Activated T-helper 1 cell treated with anti-CD3 and anti-CD28 coated beads, Interleukin-12 subunit alpha, Interleukin-12 subunit beta, Interleukin-2, Interleukin-4 antibody, amounts not matched to agents 30 ng/mL and 10 ng/mL and 1 ng/mL, durations not matched to agents 14 hours and 24 hours and 36 hours (primary cell): ENCODE measurements at regions not wholly inside any gene's neighbourhood (a gene's known extent, or its start where the extent isn't known, plus 50 kb on each side); places are given as distances from the start of the nearest gene placed in this dataset.
"Not testable (repeated sequence)": the region's sequence is repeated elsewhere in the genome, so short reads cannot be mapped to it uniquely, and the experiment has no call there.

ENCODE experiments used
- DNase-seq: peaks from one replicate; pipeline ENCODE4 v3.0.0; 2021; ENCODE audit warnings: low spot score
- H3K27ac Mint-ChIP-seq: one replicate; pipeline ENCODE4 v1.8.0; 2021; ENCODE audit warnings: mild to moderate bottlenecking, mixed read lengths
- H3K27me3 Mint-ChIP-seq: one replicate; pipeline ENCODE4 v1.8.0; 2022; ENCODE audit warnings: mild to moderate bottlenecking, moderate library complexity, mixed read lengths; ENCODE audit not compliant: insufficient read depth
- H3K36me3 Mint-ChIP-seq: one replicate; pipeline ENCODE4 v1.8.0; 2021; ENCODE audit warnings: low read depth, mixed read lengths
- H3K4me1 Mint-ChIP-seq: one replicate; pipeline ENCODE4 v1.8.0; 2021; ENCODE audit warnings: low read depth, mixed read lengths
- H3K4me3 Mint-ChIP-seq: one replicate; pipeline ENCODE4 v1.8.0; 2021; ENCODE audit warnings: mild to moderate bottlenecking, moderate library complexity, mixed read lengths
- H3K9me3 Mint-ChIP-seq: one replicate; pipeline ENCODE4 v1.8.0; 2021; ENCODE audit warnings: mixed read lengths
- intact Hi-C: fragments of 100-400 bp; cut with micrococcal nuclease; formaldehyde crosslinking; loops from one replicate; pipeline ENCODE4 v1.15.1; 2024

GRCh38 chr2:21860907-21861306 lies 737.1 kb downstream of the TDRD15 start:
- Mint-ChIP-seq H3K36me3 (no peaks in the 10 kb centered on the region), H3K9me3 (peaks cover 8% of the 10 kb centered on the region), H3K4me3 (no peak overlapping the region), H3K4me1 (no peaks in the 10 kb centered on the region), H3K27ac (no peak overlapping the region), H3K27me3 (no peaks in the 10 kb centered on the region)
- no peak for DNase-seq
- intact Hi-C loops: no loop called here

DNA sequence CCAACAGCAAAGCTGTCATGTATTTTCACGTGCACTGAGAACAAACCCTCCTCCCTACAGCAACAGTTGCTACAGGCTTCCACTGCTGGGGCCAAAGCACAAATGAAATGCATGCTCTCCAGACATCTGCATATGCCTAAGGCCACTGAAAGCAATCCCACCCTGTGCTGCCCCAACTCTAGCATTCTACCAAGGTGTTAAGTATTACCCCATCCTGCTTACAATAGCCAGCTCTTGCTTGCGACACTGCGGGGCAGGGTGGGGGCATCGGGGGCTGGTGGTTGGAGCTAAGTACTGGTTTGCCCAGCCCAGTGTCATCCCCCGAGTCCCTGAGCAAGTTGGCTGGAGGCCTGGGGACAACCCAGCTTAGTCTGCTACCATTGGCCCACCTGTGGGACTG lies 742.5 kb downstream of the TDRD15 start:
- Mint-ChIP-seq H3K27ac (no peak overlapping the region), H3K4me3 (no peak overlapping the region), H3K27me3 (no peaks in the 10 kb centered on the region), H3K9me3 (peaks cover 8% of the 10 kb centered on the region), H3K36me3 (no peaks in the 10 kb centered on the region), H3K4me1 (no peaks in the 10 kb centered on the region)
- intact Hi-C loops: no loop called here
- DNase-seq: no peak

DNA sequence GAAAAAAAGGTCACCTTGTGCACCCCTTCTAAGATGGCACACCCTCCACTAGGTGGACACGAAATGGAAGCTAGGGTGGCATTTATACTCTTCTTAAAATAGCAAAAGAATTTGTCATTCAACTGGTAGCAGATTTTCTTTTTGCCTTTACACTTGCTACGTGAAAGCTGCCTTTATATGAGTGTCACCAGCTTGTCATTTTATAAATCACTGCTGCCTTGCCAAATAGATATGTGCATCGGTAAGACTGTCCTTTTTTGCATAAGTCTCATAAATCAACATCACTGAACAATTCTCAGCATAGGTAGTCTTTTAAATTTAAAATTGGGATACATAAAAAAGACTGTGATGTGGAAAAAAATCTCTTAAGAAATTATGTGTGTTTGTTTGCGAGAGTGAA lies 764.1 kb downstream of the TDRD15 start:
- intact Hi-C loops: no loop called here
- no peak overlapping the region for H3K27ac Mint-ChIP-seq
- no peak overlapping the region for H3K4me3 Mint-ChIP-seq
- no peak for DNase-seq
- H3K9me3 Mint-ChIP-seq: peaks cover 26% of the 10 kb centered on the region
- no peaks in the 10 kb centered on the region for H3K27me3 Mint-ChIP-seq
- H3K36me3 Mint-ChIP-seq: no peaks in the 10 kb centered on the region
- H3K4me1 Mint-ChIP-seq: no peaks in the 10 kb centered on the region

DNA sequence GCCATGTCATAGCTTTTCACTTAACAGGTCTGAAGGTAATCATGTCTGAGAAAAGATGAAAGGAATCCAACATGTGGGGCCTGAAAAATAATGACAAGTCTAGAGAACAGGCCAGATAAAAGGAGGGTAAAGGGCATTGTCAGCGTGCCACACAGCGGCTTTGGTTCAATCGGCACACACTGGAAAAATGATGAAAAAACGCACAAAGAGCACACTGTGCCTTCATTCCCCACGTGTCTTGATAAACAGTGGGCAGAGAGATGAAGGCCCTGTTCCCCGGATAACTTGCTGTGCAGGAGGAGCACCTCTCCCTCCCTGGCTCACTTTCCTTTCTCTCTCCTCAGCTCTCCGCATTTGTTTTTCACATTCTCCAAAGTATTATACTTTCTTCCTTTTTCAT lies 766.3 kb downstream of the TDRD15 start:
- intact Hi-C loops: no loop called here
- Mint-ChIP-seq H3K9me3 (peaks cover 26% of the 10 kb centered on the region), H3K27me3 (no peaks in the 10 kb centered on the region)

GRCh38 chr2:21890716-21891115 lies 766.9 kb downstream of the TDRD15 start:
- no peaks in the 10 kb centered on the region for H3K4me1 Mint-ChIP-seq
- intact Hi-C loops: no loop called here
- DNase-seq: no peak
- H3K9me3 Mint-ChIP-seq: peaks cover 23% of the 10 kb centered on the region
- no peak overlapping the region for H3K27ac Mint-ChIP-seq
- H3K36me3 Mint-ChIP-seq: no peaks in the 10 kb centered on the region
- no peak overlapping the region for H3K4me3 Mint-ChIP-seq
- H3K27me3 Mint-ChIP-seq: no peaks in the 10 kb centered on the region

More for the DNA sequence above, 766.3 kb downstream of the TDRD15 start:
- Mint-ChIP-seq H3K27ac (no peak overlapping the region), H3K4me3 (no peak overlapping the region), H3K4me1 (no peaks in the 10 kb centered on the region), H3K36me3 (no peaks in the 10 kb centered on the region)
- no peak for DNase-seq

DNA sequence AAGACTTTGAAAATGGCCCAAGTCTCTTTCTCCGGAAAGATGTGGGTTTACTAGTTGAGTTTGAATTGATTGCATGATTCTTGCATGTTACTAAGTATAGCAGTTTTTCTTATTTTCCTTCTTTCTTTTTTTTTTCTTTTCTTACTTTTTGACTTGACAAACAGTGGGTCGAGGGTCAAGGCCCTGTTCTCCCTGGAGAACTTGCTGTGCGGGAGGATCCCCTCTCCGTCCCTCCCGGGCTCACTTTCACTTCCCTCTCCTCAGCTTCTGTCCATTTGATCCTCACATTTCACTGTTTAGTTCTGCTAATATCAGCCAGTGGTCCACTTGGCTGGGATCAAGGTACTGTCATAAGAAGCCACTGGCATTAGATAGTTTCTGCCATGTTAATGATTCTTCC lies 767.4 kb downstream of the TDRD15 start:
- Mint-ChIP-seq H3K9me3 (peaks cover 18% of the 10 kb centered on the region), H3K27me3 (no peaks in the 10 kb centered on the region), H3K4me1 (no peaks in the 10 kb centered on the region), H3K27ac (no peak overlapping the region), H3K4me3 (no peak overlapping the region), H3K36me3 (no peaks in the 10 kb centered on the region)
- intact Hi-C loops: no loop called here
- DNase-seq: no peak

DNA sequence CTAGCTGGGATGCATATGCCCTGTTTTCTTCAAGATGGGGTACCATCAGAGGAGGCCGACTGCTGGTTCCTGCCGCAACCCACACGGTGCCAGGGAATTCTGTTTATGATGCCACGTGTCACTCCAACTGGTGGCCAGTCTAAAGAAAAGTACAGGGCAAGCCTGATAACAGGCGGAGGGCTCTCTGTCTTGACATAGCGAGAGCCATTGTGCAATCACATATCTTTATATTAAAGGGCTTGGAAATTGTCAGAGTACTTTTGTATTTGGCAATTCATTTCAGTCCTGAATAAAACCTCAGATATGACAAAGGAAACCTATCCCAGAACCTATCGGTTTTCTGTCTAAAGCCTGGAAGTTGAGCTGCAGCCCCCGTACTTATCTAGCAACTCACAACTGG lies 768.4 kb downstream of the TDRD15 start:
- intact Hi-C loops: no loop called here
- DNase-seq: no peak
- Mint-ChIP-seq H3K36me3 (no peaks in the 10 kb centered on the region), H3K27ac (no peak overlapping the region), H3K4me3 (no peak overlapping the region), H3K4me1 (no peaks in the 10 kb centered on the region), H3K27me3 (no peaks in the 10 kb centered on the region), H3K9me3 (peaks cover 12% of the 10 kb centered on the region)

- no peaks in the 10 kb centered on the region for H3K36me3 Mint-ChIP-seq
- no peak overlapping the region for H3K4me3 Mint-ChIP-seq
- H3K27me3 Mint-ChIP-seq: no peaks in the 10 kb centered on the region
- no peaks in the 10 kb centered on the region for H3K4me1 Mint-ChIP-seq
- H3K9me3 Mint-ChIP-seq: peaks cover 8% of the 10 kb centered on the region
- no peak for DNase-seq
- intact Hi-C loops: no loop called here
- H3K27ac Mint-ChIP-seq: no peak overlapping the region
These were observed 771.4 kb downstream of the TDRD15 start for GRCh38 chr2:21895200-21895599.

DNA sequence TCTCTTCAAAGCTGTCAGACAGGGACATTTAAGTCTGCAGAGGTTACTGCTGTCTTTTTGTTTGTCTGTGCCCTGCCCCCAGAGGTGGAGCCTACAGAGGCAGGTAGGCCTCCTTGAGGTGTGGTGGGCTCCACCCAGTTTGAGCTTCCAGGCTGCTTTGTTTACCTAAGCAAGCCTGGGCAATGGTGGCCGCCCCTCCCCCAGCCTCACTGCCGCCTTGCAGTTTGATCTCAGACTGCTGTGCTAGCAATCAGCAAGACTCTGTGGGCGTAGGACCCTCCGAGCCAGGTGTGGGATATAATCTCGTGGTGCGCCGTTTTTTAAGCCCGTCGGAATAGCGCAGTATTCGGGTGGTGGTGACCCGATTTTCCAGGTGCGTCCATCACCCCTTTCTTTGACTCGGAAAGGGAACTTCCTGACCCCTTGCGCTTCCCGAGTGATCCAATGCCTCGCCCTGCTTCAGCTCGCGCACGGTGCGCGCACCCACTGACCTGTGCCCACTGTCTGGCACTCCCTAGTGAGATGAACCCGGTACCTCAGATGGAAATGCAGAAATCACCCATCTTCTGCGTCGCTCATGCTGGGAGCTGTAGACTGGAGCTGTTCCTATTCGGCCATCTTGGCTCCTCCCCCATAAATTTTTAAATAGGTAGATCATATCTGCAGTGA lies 785.1 kb downstream of the TDRD15 start:
- H3K4me1 Mint-ChIP-seq, H3K27ac Mint-ChIP-seq, intact Hi-C loops, H3K4me3 Mint-ChIP-seq, H3K36me3 Mint-ChIP-seq, DNase-seq, H3K27me3 Mint-ChIP-seq: not testable (repeated sequence)
- H3K9me3 Mint-ChIP-seq: peaks cover 13% of the 10 kb centered on the region

DNA sequence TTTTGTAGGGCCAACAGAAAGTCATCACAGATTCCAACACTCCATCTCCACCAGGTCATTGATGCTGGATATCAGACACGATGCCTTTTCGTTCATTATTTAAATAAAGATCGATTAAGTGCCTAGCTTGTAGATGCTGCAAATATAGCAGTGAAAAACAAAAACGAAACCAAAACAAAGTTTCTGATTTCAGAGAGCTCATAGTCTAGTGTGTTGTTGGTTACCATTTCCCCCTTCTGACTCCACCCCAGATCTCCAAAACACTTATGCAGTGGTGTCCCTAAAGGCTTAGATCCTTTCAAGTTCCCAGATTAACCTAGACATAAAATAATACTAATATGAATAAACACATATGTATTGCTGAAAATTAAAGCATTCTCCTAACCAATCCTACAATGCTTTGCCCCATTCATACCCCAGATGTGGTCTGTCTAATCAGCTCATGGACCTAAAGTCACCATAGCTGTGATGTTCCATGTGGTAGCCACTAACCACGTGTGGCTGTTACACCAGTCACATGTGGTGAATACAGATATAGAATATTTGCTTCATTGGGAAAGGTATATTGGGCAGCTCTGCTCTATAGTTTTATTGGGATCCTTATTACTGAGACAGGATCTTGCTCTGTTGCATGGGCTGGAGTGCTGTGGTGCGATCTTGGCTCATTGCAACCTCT lies 787.2 kb downstream of the TDRD15 start:
- no peak for DNase-seq
- intact Hi-C loops: no loop called here
- Mint-ChIP-seq H3K9me3 (peaks cover 13% of the 10 kb centered on the region), H3K4me3 (no peak overlapping the region), H3K36me3 (no peaks in the 10 kb centered on the region), H3K27me3 (no peaks in the 10 kb centered on the region), H3K27ac (no peak overlapping the region), H3K4me1 (no peaks in the 10 kb centered on the region)

DNA sequence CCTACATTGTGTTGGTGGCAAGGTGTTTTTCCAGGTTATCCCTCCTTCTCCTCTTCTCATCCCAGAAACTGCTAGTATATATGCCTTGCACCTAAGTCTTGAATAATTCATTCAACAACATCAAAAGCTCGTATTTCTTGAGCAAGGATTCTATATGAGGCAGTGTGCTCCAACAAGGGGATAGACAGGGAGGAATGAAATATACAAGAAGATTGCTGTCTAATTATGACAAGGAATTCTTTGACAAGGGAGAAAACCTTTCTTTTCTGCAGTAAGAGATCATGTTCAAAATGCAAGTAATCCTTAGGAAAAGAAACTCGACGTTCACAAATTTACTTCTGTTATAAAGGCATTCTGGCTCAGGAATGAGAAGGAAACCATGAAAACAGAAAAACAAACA lies 788.6 kb downstream of the TDRD15 start:
- intact Hi-C loops: no loop called here
- Mint-ChIP-seq H3K36me3 (no peaks in the 10 kb centered on the region), H3K4me1 (no peaks in the 10 kb centered on the region)

DNA sequence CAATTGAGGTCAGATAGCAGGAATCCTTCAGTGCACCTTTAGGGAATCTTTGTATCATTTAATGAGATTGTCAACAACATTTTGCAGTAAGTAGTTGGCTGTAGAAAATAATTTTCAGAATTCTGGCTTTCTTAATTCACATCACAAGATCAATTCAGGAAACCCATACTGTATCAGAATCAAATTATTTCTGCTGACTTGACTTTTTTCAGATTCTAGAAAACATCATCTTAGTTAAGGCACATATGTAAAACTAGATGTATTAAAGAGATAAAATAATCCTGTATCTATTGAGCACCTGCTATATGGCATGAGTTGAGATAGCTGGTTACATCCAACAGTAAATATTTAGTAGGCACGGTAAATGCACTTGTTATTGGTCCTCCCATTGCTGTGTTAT lies 791.4 kb downstream of the TDRD15 start:
- no peak for DNase-seq
- Mint-ChIP-seq H3K27ac (no peak overlapping the region), H3K27me3 (no peaks in the 10 kb centered on the region), H3K9me3 (peaks cover 13% of the 10 kb centered on the region), H3K4me1 (no peaks in the 10 kb centered on the region), H3K36me3 (no peaks in the 10 kb centered on the region), H3K4me3 (no peak overlapping the region)
- intact Hi-C loops: no loop called here

More for the DNA sequence above, 788.6 kb downstream of the TDRD15 start:
- DNase-seq: no peak
- no peak overlapping the region for H3K27ac Mint-ChIP-seq
- H3K27me3 Mint-ChIP-seq: no peaks in the 10 kb centered on the region
- H3K4me3 Mint-ChIP-seq: no peak overlapping the region
- H3K9me3 Mint-ChIP-seq: peaks cover 13% of the 10 kb centered on the region

GRCh38 chr2:21916934-21917522 lies 793.3 kb downstream of the TDRD15 start:
- no peaks in the 10 kb centered on the region for H3K36me3 Mint-ChIP-seq
- intact Hi-C loops: no loop called here
- H3K27me3 Mint-ChIP-seq: no peaks in the 10 kb centered on the region
- H3K4me3 Mint-ChIP-seq: no peak overlapping the region
- no peak for DNase-seq
- no peaks in the 10 kb centered on the region for H3K4me1 Mint-ChIP-seq
- H3K27ac Mint-ChIP-seq: no peak overlapping the region
- peaks cover 4% of the 10 kb centered on the region for H3K9me3 Mint-ChIP-seq
